ENCODE measurements at regions not wholly inside any gene's neighbourhood (a gene's known extent, or its start where the extent isn't known, plus 50 kb on each side); places are given as distances from the start of the nearest gene placed in this dataset.
A peak's percentile ranks its signal among the peaks of the same experiment; 100 is the strongest.

DNA sequence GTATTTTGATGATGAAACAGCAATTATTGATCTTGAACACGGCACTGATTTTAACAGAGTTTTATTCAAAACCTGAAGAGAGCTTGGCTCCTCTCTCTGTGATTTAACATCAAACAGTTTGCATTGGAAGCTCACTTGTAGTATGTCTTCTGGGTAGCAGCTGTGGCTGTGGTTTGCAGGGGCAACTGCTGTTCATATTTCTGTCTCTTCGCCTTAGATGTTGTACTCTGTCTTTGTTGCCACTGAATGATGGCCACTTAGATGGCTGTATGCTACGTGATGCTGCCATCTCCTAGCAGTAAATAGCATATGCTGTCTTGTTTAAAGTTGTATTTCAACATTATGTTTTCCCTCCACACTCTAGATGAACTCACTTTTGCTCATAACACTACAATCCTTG is 1743.0 kb upstream of the TENM3 start:
- no CpG with 5 or more reads among the region's 3 CpGs for WGBS, 2 donors (ENCODE audit: extremely low coverage in 2 of 2, insufficient read length in 2 of 2, insufficient replicate concordance in 1 of 2)
- Histone ChIP-seq H3K4ac (ENCODE audit: low read length) (no peak overlapping the region), H2AFZ (ENCODE audit: low read length) (no peak overlapping the region), H4K91ac (ENCODE audit: low read depth, low read length, poor library complexity) (no peak overlapping the region), H3K23ac (ENCODE audit: low read depth, low read length, poor library complexity) (no peak overlapping the region), H3K27ac (replicated peaks; ENCODE audit: low read length) (no peak overlapping the region), H3K27me3 (ENCODE audit: control insufficient read depth in 3 of 3, insufficient read depth in 3 of 3, low read depth in 1 of 3, low read length in 3 of 3) (no peaks in the 10 kb centered on the region), H3K4me1 (ENCODE audit: control insufficient read depth in 2 of 2, insufficient read depth in 1 of 2, low read depth in 1 of 2, low read length in 2 of 2) (no peaks in the 10 kb centered on the region), H4K8ac (ENCODE audit: low read depth, low read length) (no peak overlapping the region), H3K9me3 (replicated peaks in 1 of 2; ENCODE audit: control insufficient read depth in 2 of 2, insufficient read depth in 1 of 2, low read depth in 1 of 2, low read length in 2 of 2) (no peaks in the 10 kb centered on the region), H2BK12ac (ENCODE audit: low read length) (no peak overlapping the region), H3K9ac (ENCODE audit: low read depth, low read length, poor library complexity) (no peak overlapping the region), H3K18ac (ENCODE audit: low read length) (no peak overlapping the region), H2AK5ac (ENCODE audit: low read depth, low read length) (no peak overlapping the region), H3K4me3 (ENCODE audit: low read length in 2 of 2) (no peak overlapping the region), H3K79me1 (ENCODE audit: low read depth, low read length) (no peaks in the 10 kb centered on the region), H3K4me2 (ENCODE audit: insufficient read depth, low read length, poor library complexity, severe bottlenecking) (no peak overlapping the region), H3K14ac (ENCODE audit: low read length) (no peak overlapping the region), H2BK120ac (ENCODE audit: low read depth, low read length) (no peak overlapping the region), H3K36me3 (replicated peaks in 1 of 2; ENCODE audit: control insufficient read depth in 2 of 2, insufficient read depth in 2 of 2, low read length in 2 of 2) (no peaks in the 10 kb centered on the region), H2BK15ac (ENCODE audit: low read length) (no peak overlapping the region), H2BK5ac (ENCODE audit: low read length) (no peak overlapping the region)
- DNase-seq (ENCODE audit: low spot score): no peak

- H2AFZ ChIP-seq (ENCODE audit: low read length): peak overlapping the region; percentile 51
- H2BK5ac ChIP-seq (ENCODE audit: low read length): no peak overlapping the region
- no peaks in the 10 kb centered on the region for H3K79me1 ChIP-seq (ENCODE audit: low read depth, low read length)
- H3K27ac ChIP-seq (replicated peaks; ENCODE audit: low read length): no peak overlapping the region
- H3K27me3 ChIP-seq (ENCODE audit: control insufficient read depth in 3 of 3, insufficient read depth in 3 of 3, low read depth in 1 of 3, low read length in 3 of 3): no peaks in the 10 kb centered on the region
- no peak overlapping the region for H3K9ac ChIP-seq (ENCODE audit: low read depth, low read length, poor library complexity)
- no peaks in the 10 kb centered on the region for H3K9me3 ChIP-seq (replicated peaks in 1 of 2; ENCODE audit: control insufficient read depth in 2 of 2, insufficient read depth in 1 of 2, low read depth in 1 of 2, low read length in 2 of 2)
- no peak overlapping the region for H4K91ac ChIP-seq (ENCODE audit: low read depth, low read length, poor library complexity)
- H2BK12ac ChIP-seq (ENCODE audit: low read length): no peak overlapping the region
- no peak overlapping the region for H3K4me2 ChIP-seq (ENCODE audit: insufficient read depth, low read length, poor library complexity, severe bottlenecking)
- no CpG with 5 or more reads among the region's 3 CpGs for WGBS, 2 donors (ENCODE audit: extremely low coverage in 2 of 2, insufficient read length in 2 of 2, insufficient replicate concordance in 1 of 2)
- DNase-seq (ENCODE audit: low spot score): no peak
- no peaks in the 10 kb centered on the region for H3K36me3 ChIP-seq (replicated peaks in 1 of 2; ENCODE audit: control insufficient read depth in 2 of 2, insufficient read depth in 2 of 2, low read length in 2 of 2)
- H3K4me3 ChIP-seq (ENCODE audit: low read length in 2 of 2): no peak overlapping the region
- no peaks in the 10 kb centered on the region for H3K4me1 ChIP-seq (ENCODE audit: control insufficient read depth in 2 of 2, insufficient read depth in 1 of 2, low read depth in 1 of 2, low read length in 2 of 2)
- H2BK15ac ChIP-seq (ENCODE audit: low read length): no peak overlapping the region
- no peak overlapping the region for H3K4ac ChIP-seq (ENCODE audit: low read length)
- H2AK5ac ChIP-seq (ENCODE audit: low read depth, low read length): no peak overlapping the region
- H3K18ac ChIP-seq (ENCODE audit: low read length): no peak overlapping the region
- H3K23ac ChIP-seq (ENCODE audit: low read depth, low read length, poor library complexity): no peak overlapping the region
- no peak overlapping the region for H3K14ac ChIP-seq (ENCODE audit: low read length)
- no peak overlapping the region for H2BK120ac ChIP-seq (ENCODE audit: low read depth, low read length)
- no peak overlapping the region for H4K8ac ChIP-seq (ENCODE audit: low read depth, low read length)
Observed at GRCh38 chr4:180512801-180513475, 1730.3 kb upstream of the TENM3 start.

DNA sequence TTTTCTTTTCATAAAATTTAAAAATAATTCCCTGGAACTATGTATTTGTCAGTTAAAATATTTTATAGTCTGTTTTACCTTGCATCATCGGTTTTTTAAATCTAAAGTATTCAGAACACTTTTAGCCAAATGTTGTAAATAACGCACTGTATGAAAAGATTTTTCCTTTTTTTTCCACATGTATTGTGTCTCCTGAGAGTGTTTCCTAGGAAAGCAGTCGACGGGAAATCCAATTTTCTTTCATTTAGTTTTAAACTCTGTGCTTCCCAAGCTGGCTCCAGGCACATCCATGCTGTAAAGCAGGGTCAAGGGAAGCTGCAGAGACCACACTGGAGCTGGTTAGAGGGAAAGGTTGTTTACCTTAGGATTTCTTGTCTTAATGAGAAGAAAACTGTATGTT is 1724.3 kb upstream of the TENM3 start:
- DNase-seq (ENCODE audit: low spot score): no peak
- H3K27ac ChIP-seq (replicated peaks; ENCODE audit: low read length): no peak overlapping the region
- no peak overlapping the region for H2AK5ac ChIP-seq (ENCODE audit: low read depth, low read length)

DNA sequence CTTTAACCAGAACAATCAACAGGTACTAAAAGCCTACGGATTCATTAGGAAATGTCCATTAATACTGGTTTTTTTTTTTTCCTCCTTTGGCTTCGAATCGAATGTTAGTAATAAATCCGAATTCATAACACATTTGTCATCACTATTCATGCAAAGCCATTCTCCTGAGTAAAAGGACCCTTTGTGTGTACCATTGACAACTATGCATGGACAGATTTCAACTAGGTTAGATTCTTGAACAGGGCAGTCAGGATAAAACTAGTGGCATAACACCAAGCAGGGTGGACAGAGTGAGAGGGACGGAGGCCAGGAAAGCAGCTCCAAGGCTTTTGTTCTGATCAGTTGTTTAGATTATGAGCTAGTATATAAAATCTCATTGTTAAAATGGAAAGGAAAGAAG is 1722.0 kb upstream of the TENM3 start:
- Histone ChIP-seq H4K8ac (ENCODE audit: low read depth, low read length) (no peak overlapping the region), H2BK120ac (ENCODE audit: low read depth, low read length) (no peak overlapping the region), H2BK12ac (ENCODE audit: low read length) (no peak overlapping the region), H2BK5ac (ENCODE audit: low read length) (no peak overlapping the region), H3K4ac (ENCODE audit: low read length) (no peak overlapping the region), H3K9ac (ENCODE audit: low read depth, low read length, poor library complexity) (no peak overlapping the region), H3K4me3 (ENCODE audit: low read length in 2 of 2) (no peak overlapping the region), H3K36me3 (replicated peaks in 1 of 2; ENCODE audit: control insufficient read depth in 2 of 2, insufficient read depth in 2 of 2, low read length in 2 of 2) (no peaks in the 10 kb centered on the region), H3K27me3 (ENCODE audit: control insufficient read depth in 3 of 3, insufficient read depth in 3 of 3, low read depth in 1 of 3, low read length in 3 of 3) (no peaks in the 10 kb centered on the region), H3K4me1 (ENCODE audit: control insufficient read depth in 2 of 2, insufficient read depth in 1 of 2, low read depth in 1 of 2, low read length in 2 of 2) (no peaks in the 10 kb centered on the region), H3K23ac (ENCODE audit: low read depth, low read length, poor library complexity) (no peak overlapping the region), H2BK15ac (ENCODE audit: low read length) (no peak overlapping the region), H2AK5ac (ENCODE audit: low read depth, low read length) (no peak overlapping the region), H3K9me3 (replicated peaks in 1 of 2; ENCODE audit: control insufficient read depth in 2 of 2, insufficient read depth in 1 of 2, low read depth in 1 of 2, low read length in 2 of 2) (no peaks in the 10 kb centered on the region), H3K18ac (ENCODE audit: low read length) (no peak overlapping the region), H3K27ac (replicated peaks; ENCODE audit: low read length) (no peak overlapping the region), H2AFZ (ENCODE audit: low read length) (no peak overlapping the region), H4K91ac (ENCODE audit: low read depth, low read length, poor library complexity) (no peak overlapping the region), H3K4me2 (ENCODE audit: insufficient read depth, low read length, poor library complexity, severe bottlenecking) (no peak overlapping the region), H3K79me1 (ENCODE audit: low read depth, low read length) (no peaks in the 10 kb centered on the region), H3K14ac (ENCODE audit: low read length) (no peak overlapping the region)
- DNase-seq (ENCODE audit: low spot score): no peak
- no CpG with 5 or more reads among the region's 5 CpGs for WGBS, 2 donors (ENCODE audit: extremely low coverage in 2 of 2, insufficient read length in 2 of 2, insufficient replicate concordance in 1 of 2)

More for the DNA sequence above, 1724.3 kb upstream of the TENM3 start:
- H3K9ac ChIP-seq (ENCODE audit: low read depth, low read length, poor library complexity): no peak overlapping the region
- H3K4me1 ChIP-seq (ENCODE audit: control insufficient read depth in 2 of 2, insufficient read depth in 1 of 2, low read depth in 1 of 2, low read length in 2 of 2): no peaks in the 10 kb centered on the region
- no peak overlapping the region for H4K91ac ChIP-seq (ENCODE audit: low read depth, low read length, poor library complexity)
- H3K4ac ChIP-seq (ENCODE audit: low read length): no peak overlapping the region
- H3K27me3 ChIP-seq (ENCODE audit: control insufficient read depth in 3 of 3, insufficient read depth in 3 of 3, low read depth in 1 of 3, low read length in 3 of 3): no peaks in the 10 kb centered on the region
- H3K23ac ChIP-seq (ENCODE audit: low read depth, low read length, poor library complexity): no peak overlapping the region
- H2BK15ac ChIP-seq (ENCODE audit: low read length): no peak overlapping the region
- no CpG with 5 or more reads among the region's 4 CpGs for whole genome bisulfite sequencing, 2 donors (ENCODE audit: extremely low coverage in 2 of 2, insufficient read length in 2 of 2, insufficient replicate concordance in 1 of 2)
- H2BK120ac ChIP-seq (ENCODE audit: low read depth, low read length): no peak overlapping the region
- H3K4me2 ChIP-seq (ENCODE audit: insufficient read depth, low read length, poor library complexity, severe bottlenecking): no peak overlapping the region
- H2BK5ac ChIP-seq (ENCODE audit: low read length): no peak overlapping the region
- no peaks in the 10 kb centered on the region for H3K36me3 ChIP-seq (replicated peaks in 1 of 2; ENCODE audit: control insufficient read depth in 2 of 2, insufficient read depth in 2 of 2, low read length in 2 of 2)
- H3K79me1 ChIP-seq (ENCODE audit: low read depth, low read length): no peaks in the 10 kb centered on the region
- no peak overlapping the region for H3K18ac ChIP-seq (ENCODE audit: low read length)
- no peaks in the 10 kb centered on the region for H3K9me3 ChIP-seq (replicated peaks in 1 of 2; ENCODE audit: control insufficient read depth in 2 of 2, insufficient read depth in 1 of 2, low read depth in 1 of 2, low read length in 2 of 2)
- H3K14ac ChIP-seq (ENCODE audit: low read length): no peak overlapping the region
- no peak overlapping the region for H2BK12ac ChIP-seq (ENCODE audit: low read length)
- no peak overlapping the region for H4K8ac ChIP-seq (ENCODE audit: low read depth, low read length)
- H3K4me3 ChIP-seq (ENCODE audit: low read length in 2 of 2): no peak overlapping the region
- H2AFZ ChIP-seq (ENCODE audit: low read length): peak overlapping the region; percentile 32

All from neuronal stem cell (in vitro differentiated cells).